Testis (tissue), 2 donors: ENCODE measurements at regions not wholly inside any gene's neighbourhood (a gene's known extent, or its start where the extent isn't known, plus 50 kb on each side); places are given as distances from the start of the nearest gene placed in this dataset.

Experiments
- POLR2A ChIP-seq: fragments of 450-650 bp; IDR thresholded peaks from one replicate; pipeline ENCODE4 v1.6.1; 2017; ENCODE audit warnings: antibody characterized with exemption, mild to moderate bottlenecking, moderate library complexity
- TF ChIP-seq, protein P1 (sequence below), 3 experiments: fragments of 450-650 bp in 2 of 3; fragments of 200-600 bp in 1 of 3; sonication (generic) in 1 of 3; IDR thresholded peaks; one replicate each; pipeline ENCODE4 v1.5.1; 2016 to 2019; ENCODE audit warnings: antibody characterized with exemption in 3 of 3, mild to moderate bottlenecking in 2 of 3, moderate library complexity in 1 of 3

GRCh38 chr7:69336976-69337375 lies 261.3 kb upstream of the AUTS2 start:
- TF ChIP-seq, protein P1, sequence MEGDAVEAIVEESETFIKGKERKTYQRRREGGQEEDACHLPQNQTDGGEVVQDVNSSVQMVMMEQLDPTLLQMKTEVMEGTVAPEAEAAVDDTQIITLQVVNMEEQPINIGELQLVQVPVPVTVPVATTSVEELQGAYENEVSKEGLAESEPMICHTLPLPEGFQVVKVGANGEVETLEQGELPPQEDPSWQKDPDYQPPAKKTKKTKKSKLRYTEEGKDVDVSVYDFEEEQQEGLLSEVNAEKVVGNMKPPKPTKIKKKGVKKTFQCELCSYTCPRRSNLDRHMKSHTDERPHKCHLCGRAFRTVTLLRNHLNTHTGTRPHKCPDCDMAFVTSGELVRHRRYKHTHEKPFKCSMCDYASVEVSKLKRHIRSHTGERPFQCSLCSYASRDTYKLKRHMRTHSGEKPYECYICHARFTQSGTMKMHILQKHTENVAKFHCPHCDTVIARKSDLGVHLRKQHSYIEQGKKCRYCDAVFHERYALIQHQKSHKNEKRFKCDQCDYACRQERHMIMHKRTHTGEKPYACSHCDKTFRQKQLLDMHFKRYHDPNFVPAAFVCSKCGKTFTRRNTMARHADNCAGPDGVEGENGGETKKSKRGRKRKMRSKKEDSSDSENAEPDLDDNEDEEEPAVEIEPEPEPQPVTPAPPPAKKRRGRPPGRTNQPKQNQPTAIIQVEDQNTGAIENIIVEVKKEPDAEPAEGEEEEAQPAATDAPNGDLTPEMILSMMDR (IDR thresholded peaks at IDR 0.05), result no peak
- no peak for TF ChIP-seq POLR2A
